ENCODE measurements at regions not wholly inside any gene's neighbourhood (a gene's known extent, or its start where the extent isn't known, plus 50 kb on each side); places are given as distances from the start of the nearest gene placed in this dataset.
"Not testable (repeated sequence)": the region's sequence is repeated elsewhere in the genome, so short reads cannot be mapped to it uniquely, and the experiment has no call there.

- DNase-seq = no peak
These were observed 318.3 kb upstream of the RPS23 start for GRCh38 chr5:82596451-82596850.

DNA sequence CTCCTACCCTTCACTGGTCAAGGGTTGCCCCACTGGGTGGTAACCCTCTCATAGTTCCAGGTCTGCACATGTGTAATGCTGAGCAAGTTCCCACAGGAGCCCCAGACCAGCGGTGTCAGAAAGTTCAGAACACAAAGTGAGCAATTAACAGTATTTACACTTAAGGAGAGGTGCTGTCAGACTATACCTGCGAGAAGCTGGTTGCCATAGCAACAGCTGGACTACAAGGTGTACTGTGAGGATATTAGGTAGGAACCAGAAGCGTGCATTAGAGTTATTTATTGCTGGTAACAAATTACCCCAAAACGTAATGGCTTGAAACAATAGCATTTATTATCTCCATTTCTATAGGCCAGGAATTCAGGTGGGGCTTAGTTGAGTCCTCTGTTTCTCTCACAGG is 317.0 kb upstream of the RPS23 start:
- DNase-seq = no peak

DNA sequence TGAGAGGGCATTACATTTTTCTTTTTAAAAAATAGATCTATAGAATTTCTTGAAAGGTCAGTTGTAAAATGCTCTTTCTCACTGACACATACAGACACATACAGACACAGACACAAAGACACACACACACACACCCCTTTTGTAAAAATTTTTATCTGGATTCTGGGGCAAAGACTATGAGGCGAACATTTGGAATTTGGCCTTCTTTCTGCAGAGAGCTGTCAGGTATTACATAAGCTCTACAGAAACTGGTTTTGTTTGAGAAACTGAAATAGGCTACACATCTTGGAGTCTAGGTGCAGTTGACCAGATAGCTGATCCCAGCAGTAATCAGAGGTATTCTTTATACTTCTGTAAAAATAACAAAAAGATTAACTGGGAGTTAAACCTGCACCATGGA is 315.9 kb upstream of the RPS23 start:
- no peak for DNase-seq

- DNase-seq = no peak
These were observed 315.3 kb upstream of the RPS23 start for GRCh38 chr5:82593481-82593880.

DNA sequence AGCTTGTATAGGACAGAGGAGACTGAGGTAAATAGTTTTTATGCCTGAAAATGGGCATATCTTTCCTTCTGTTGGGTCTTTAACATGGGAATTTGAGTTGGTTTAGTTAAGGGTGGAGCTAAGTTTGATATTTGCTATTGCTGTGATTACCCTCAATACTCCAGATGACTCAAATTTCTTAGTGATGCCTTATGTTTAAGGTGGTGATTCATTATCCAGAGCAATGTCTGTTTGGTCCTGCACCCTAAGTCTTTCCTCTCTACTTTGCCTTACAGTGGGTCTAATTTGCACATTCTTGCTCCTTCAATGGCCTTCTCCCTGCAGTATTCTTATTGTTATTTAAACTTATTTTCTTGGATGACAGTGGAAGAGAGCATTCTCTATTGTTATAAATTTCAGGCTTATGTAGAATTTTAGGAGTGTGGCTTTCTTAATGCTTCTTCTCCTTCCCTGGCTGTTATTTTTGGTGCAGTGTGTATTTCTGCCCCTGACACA is 312.9 kb upstream of the RPS23 start:
- DNase-seq = no peak

DNA sequence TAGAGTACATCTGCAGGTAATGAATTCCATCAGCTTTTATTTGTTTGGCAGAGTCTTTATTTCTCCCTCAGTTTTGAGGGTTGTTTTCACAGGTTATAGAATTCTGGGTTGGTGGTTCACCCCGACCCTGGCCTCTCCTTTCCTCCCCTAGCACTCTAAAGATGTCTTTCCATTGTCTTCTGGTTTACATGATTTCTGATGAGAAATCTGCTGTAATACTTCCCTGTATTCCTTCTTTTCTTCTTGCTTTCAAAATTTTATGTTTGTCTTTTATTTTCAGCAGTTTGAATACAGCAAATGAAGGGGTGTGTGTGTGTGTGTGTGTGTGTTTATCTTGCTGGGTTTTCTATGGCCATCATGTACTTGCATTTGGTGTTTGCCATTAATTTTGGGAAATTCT is 312.0 kb upstream of the RPS23 start:
- no peak for DNase-seq

- no peak for DNase-seq
These were observed 308.6 kb upstream of the RPS23 start for GRCh38 chr5:82586661-82587310.

DNA sequence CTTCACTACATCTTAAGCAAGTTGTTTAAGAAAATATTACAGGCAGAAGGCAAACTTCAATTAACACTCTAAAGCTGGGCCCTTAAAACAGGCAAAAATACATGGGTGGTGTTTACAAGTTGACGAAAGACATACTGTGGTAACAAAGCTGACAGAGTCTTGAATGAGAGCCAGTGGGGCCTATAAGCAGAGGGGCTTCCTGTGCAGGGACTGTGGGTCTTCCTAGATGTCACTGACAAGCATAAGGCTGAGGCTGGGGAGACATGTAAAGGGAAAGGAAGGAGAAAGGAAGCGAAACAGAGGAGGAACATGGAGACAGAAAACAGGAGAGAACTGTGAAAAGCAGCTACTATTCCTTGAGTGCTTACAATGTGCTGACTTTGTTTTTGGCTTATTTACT is 308.0 kb upstream of the RPS23 start:
- no peak for DNase-seq

- no peak for DNase-seq
These were observed 306.5 kb upstream of the RPS23 start for GRCh38 chr5:82584631-82585030.

DNA sequence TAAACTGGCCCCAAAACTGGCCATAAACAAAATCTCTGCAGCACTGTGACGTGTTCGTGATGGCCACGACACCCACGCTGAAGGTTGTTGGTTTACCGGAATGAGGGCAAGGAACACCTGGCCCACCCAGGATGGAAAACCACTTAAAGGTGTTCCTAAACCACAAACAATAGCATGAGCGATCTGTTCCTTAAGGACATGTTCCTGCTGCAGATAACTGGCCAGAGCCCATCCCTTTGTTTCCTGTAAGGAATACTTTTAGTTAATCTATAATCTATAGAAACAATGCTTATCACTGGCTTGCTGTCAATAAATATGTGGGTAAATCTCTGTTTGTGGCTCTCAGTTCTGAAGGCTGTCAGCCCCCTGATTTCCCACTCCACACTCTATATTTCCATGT is 305.2 kb upstream of the RPS23 start:
- not testable (repeated sequence) for DNase-seq

DNA sequence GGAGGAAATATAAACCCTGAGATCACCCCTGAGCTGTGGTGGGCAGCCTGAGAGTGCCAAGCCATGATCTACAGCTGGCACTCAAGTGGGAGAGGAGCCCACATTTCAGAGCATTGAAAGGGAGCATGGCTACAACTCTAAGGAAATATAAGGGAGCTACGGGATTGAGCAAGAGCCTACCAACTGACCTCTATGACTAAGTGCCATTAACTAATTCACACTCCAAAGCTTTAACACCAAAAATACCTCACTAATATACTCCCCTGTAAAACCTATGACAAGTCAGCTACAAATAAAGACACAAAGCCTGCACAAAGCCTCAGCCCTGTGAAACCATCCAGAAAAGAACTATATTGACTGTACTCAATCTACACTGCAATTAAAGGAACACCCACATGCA is 286.8 kb upstream of the RPS23 start:
- no peak for DNase-seq

- DNase-seq = no peak
These were observed 285.6 kb upstream of the RPS23 start for GRCh38 chr5:82563745-82564144.

DNA sequence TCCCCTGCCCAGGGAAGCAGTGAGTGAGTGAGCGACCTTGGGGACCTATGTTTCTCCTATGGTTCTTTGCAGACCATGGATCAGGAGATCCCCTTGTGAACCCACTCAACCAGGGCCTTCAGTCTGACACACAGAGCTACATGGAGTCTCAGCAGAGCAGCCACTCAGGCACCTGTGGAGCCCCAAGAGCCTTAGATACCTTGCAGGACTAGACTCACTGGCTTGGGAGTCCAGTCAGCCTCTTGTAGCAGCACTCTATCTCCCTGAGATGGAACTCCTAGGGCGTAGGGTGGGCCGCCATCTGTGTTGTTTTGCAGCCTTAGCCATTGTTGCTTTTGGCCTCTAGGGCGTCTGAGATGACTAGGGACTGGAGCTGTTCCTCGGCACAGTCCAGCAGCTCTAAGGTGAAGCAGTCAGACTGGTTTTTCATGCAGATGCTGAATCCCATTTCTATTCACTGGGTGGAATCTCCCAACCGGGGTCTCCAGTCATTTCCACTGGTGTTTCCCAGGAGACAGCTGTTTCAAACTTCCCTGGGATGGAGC is 284.6 kb upstream of the RPS23 start:
- no peak for DNase-seq

DNA sequence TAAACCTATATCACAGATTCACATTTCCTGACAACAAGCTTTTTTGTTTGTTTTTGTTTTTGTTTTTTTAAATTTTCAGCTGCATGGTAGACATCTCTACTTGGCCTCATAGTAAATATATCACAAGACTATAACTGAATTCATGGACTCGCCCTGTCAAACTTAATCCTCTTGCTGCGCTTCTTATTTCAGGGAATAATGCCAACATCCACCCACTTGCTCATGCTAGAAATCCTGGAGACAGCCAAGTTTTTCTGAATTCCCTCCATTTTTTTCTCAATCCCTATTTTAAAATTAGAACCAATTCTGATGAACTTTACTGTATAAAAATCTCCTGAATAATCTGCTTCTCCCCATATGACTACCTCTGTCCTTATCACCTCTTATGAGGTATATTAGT is 283.6 kb upstream of the RPS23 start:
- DNase-seq = no peak

DNA sequence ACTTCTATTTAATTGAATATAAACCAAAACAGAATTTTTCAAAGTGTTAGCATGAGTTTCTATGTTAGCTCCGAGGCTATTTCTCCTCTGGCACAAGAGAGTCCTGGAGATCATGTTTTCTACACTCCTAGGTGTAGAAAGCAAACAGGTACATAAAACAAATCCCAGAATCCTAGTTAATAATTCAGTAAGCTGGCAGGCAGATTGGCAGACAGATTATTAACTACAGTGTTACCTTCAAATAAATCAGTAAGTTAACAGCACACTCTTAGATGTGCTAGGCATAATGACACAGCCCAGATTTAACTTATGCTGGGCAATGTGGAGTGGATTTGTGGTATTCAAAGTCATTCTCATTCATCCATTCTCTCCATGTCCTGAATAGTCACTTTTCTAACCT is 282.8 kb upstream of the RPS23 start:
- DNase-seq = no peak

DNA sequence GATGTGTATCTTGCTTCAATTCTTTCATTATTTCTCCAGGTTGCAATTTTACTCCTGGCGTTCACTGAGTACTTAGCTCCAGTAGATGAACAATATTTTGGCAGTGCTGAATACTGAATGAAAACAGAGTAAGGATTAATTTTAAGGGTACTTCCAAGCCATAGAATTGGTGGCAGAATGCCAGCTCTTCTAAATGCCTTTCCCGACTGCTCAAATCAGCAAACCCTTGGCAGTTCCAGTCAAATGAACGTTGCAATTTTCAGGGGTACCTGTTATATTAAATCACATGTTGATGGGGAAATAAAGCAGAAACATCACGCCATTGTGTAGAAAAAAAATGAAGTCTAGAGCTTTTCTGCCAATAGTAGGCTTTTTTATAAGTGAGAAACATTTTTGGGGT is 282.4 kb upstream of the RPS23 start:
- DNase-seq = no peak

GRCh38 chr5:82551840-82552385 is 273.8 kb upstream of the RPS23 start:
- DNase-seq = no peak

DNA sequence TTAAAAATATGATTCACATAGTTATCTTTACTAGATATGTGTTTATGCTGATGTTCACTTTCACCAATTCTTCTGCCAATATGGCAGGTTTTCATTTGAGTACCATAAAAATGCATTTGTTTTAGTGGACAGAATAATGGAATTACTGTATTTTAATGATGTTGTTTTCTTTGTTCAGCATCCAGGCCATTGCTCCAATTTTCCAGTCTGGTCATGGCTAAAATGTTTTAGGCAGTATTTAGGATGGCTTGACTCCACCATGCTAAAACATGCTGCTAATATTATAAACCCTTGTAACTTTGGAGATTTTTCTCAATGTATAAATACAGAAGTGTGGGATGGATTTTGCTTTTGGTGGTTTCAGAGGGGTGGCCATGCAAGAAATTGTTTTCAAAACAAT is 273.0 kb upstream of the RPS23 start:
- no peak for DNase-seq

- no peak for DNase-seq
These were observed 271.1 kb upstream of the RPS23 start for GRCh38 chr5:82549263-82549662.

- DNase-seq = no peak
These were observed 265.9 kb upstream of the RPS23 start for GRCh38 chr5:82544004-82544403.

DNA sequence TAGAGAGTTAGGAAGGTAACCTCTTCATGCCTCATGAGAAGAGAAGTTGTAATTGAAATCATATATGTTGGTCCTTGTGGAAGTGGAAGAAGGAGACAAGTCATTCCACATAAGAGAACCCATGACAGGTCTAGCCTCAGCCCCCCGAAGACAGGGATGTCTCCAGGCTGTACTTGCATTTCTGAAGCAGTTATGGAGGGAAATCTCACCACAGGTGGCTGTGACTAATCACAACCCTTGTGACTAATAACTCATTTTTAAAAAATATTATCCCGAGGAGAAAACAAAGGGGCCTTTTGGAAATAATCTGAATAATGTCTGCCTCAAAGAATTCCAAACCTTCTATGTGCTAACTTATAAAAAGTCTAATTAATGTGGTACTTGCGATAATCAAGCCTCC is 262.1 kb upstream of the RPS23 start:
- no peak for DNase-seq

GRCh38 chr5:82538339-82539034 is 260.3 kb upstream of the RPS23 start:
- DNase-seq = no peak

DNA sequence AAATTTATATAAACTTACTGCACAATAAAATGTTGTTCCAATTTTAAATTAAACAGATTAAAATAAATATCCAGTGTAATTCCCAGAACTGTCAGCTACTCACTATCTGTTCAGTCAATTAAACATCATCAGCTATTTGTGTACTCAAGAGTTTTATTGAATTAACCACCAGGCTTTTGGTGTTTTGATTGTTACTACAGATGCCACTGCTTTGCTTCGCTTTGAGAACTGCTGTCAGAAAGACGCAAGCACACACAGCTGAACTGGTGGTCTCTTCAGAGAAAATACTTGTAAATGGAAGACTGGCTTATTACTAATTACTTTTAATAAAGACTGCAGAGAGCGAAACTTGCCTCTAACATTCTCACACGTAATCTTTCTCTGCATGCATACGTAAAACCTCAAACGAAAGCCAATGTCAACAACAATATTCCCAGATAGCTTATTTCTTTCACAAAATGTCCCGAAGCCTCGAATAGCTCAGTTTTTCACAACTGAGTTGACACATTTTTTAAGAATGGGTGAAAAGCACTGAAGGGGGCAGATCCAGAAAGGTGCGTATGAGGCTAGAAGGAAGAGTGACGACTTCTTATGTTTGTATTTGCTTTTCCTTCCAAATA is 259.6 kb upstream of the RPS23 start:
- DNase-seq = no peak

DNA sequence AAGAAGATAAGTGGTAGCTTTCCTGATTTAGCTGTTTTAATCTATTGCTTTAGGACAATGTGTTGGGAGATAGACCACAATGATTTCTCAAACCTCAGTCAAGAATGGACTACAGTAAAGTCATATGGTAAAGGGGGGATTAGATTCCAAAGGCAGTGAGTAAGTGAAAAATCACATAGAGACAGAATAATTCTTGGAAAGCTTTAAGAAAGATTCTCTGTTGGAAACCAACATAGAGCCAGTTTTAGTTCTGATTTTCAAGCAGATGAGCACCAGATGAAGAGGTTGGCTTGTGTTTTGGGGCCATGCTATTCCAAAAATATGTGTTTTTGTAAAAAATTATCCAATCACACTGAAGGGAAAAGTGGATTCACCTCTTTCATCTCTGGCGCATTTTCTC is 256.8 kb upstream of the RPS23 start:
- DNase-seq = no peak

All from central memory CD4-positive, alpha-beta T cell (primary cell).